PC-9 (cell line): ENCODE measurements at regions not wholly inside any gene's neighbourhood (a gene's known extent, or its start where the extent isn't known, plus 50 kb on each side); places are given as distances from the start of the nearest gene placed in this dataset.

Experiments
- BruUV-seq: library from RNA; stranded (reverse); fragments of 400-500 nt; replicated peaks from 2 replicates; lab custom pipeline; 2021; lab: Mats Ljungman, UMichigan
- CTCF ChIA-PET: fragments of 300-600 bp; sonication (Branson Sonifier 250); formaldehyde crosslinking; loops from one replicate; lab custom pipeline; 2022; ENCODE audit warnings: antibody characterized with exemption; lab: Charles Lee
- POLR2A ChIA-PET: fragments of 300-600 bp; sonication (Branson Sonifier 250); formaldehyde crosslinking; loops from one replicate; lab custom pipeline; 2022; ENCODE audit warnings: antibody characterized with exemption; ENCODE audit not compliant: unreplicated experiment; lab: Charles Lee
- DNase-seq, 2 experiments: peaks; one replicate each; pipeline versions ENCODE4 v3.0.0 to v3.0.0-alpha.2; 2015 to 2022; ENCODE audit warnings: mixed read lengths in 1 of 2
- H2AFZ ChIP-seq: fragments of 200-600 bp; sonication (generic); 2 replicates; pipeline ENCODE4 v1.8.1; 2017; ENCODE audit warnings: antibody characterized with exemption
- H3F3A ChIP-seq: fragments of 200-600 bp; sonication (generic); 2 replicates; pipeline ENCODE4 v1.8.1; 2017; ENCODE audit warnings: antibody characterized with exemption, mild to moderate bottlenecking, low read depth; ENCODE audit not compliant: insufficient read depth
- H3K27ac ChIP-seq: fragments of 200-600 bp; sonication (generic); 2 replicates; pipeline ENCODE4 v1.6.1; 2016; ENCODE audit warnings: mixed run types
- H3K27me3 ChIP-seq: fragments of 200-600 bp; sonication (generic); 2 replicates; pipeline ENCODE4 v1.6.1; 2016; ENCODE audit warnings: low read depth, mixed run types; ENCODE audit not compliant: insufficient read depth
- H3K36me3 ChIP-seq: fragments of 200-600 bp; sonication (generic); 2 replicates; pipeline ENCODE4 v1.6.1; 2016; ENCODE audit warnings: low read depth, mixed run types
- H3K4me1 ChIP-seq: fragments of 200-600 bp; sonication (generic); replicated peaks from 2 replicates; pipeline ENCODE4 v1.6.1; 2016; ENCODE audit warnings: mixed run types; ENCODE audit not compliant: insufficient read depth
- H3K4me2 ChIP-seq: fragments of 200-600 bp; sonication (generic); 2 replicates; pipeline ENCODE4 v1.6.1; 2017; ENCODE audit warnings: mixed run types
- H3K4me3 ChIP-seq: fragments of 200-600 bp; sonication (generic); 2 replicates; pipeline ENCODE4 v1.6.1; 2016; ENCODE audit warnings: mixed run types
- H3K79me2 ChIP-seq: fragments of 200-600 bp; sonication (generic); 2 replicates; pipeline ENCODE4 v1.6.1; 2017; ENCODE audit warnings: low read depth, mixed run types
- H3K9me2 ChIP-seq: fragments of 200-600 bp; sonication (generic); 2 replicates; pipeline ENCODE4 v1.8.1; 2017; ENCODE audit warnings: mild to moderate bottlenecking; ENCODE audit not compliant: insufficient read depth
- H3K9me3 ChIP-seq: fragments of 200-600 bp; sonication (generic); 2 replicates; pipeline ENCODE4 v1.8.1; 2016; ENCODE audit warnings: low read depth; ENCODE audit not compliant: insufficient read depth
- H4K20me1 ChIP-seq: fragments of 200-600 bp; sonication (generic); 2 replicates; pipeline ENCODE4 v1.8.1; 2017; ENCODE audit not compliant: insufficient read depth
- CTCF ChIP-seq: fragments of 200-600 bp; sonication (generic); conservative IDR thresholded peaks from 2 replicates; pipeline ENCODE4 v1.6.1; 2017; ENCODE audit warnings: mixed run types, antibody characterized with exemption, mild to moderate bottlenecking, moderate library complexity
- EZH2 ChIP-seq: fragments of 200-600 bp; sonication (generic); IDR thresholded peaks from 2 replicates; pipeline ENCODE4 v1.8.0; 2017; ENCODE audit warnings: antibody characterized with exemption, low read depth
- intact Hi-C: fragments of 100-400 bp; cut with micrococcal nuclease; formaldehyde crosslinking; loops from one replicate; pipeline ENCODE4 v1.10.0; 2022; ENCODE audit not compliant: unreplicated experiment

GRCh38 chr12:25784669-25785068 lies 173.8 kb upstream of the RASSF8 start:
- no peaks in the 10 kb centered on the region for H3K4me1 ChIP-seq
- H3K9me2 ChIP-seq = no peaks in the 10 kb centered on the region
- no peaks in the 10 kb centered on the region for H3K79me2 ChIP-seq
- no peaks in the 10 kb centered on the region for H3K27me3 ChIP-seq
- DNase-seq = no peak
- H3K4me2 ChIP-seq = no peak overlapping the region
- H3K27ac ChIP-seq = no peak overlapping the region
- ChIA-PET POLR2A (no interaction called here), CTCF (no interaction called here)
- H3K36me3 ChIP-seq = no peaks in the 10 kb centered on the region
- intact Hi-C loops = no loop called here
- no peak for TF ChIP-seq EZH2
- TF ChIP-seq CTCF = no peak
- H3K4me3 ChIP-seq = no peak overlapping the region
- H3F3A ChIP-seq = no peaks in the 10 kb centered on the region
- H4K20me1 ChIP-seq = no peaks in the 10 kb centered on the region
- H3K9me3 ChIP-seq = no peaks in the 10 kb centered on the region
- H2AFZ ChIP-seq = no peak overlapping the region
- no TSS peak for BruUV-seq

- H3K4me2 ChIP-seq = no peak overlapping the region
- H3K4me1 ChIP-seq = no peaks in the 10 kb centered on the region
- DNase-seq = no peak
- no peak overlapping the region for H3K4me3 ChIP-seq
- TF ChIP-seq CTCF = no peak
- no peak for TF ChIP-seq EZH2
- intact Hi-C loops = no loop called here
- no peak overlapping the region for H3K27ac ChIP-seq
- H3K9me3 ChIP-seq = no peaks in the 10 kb centered on the region
- H3K9me2 ChIP-seq = no peaks in the 10 kb centered on the region
- BruUV-seq = no TSS peak
- no peaks in the 10 kb centered on the region for H3K36me3 ChIP-seq
- ChIA-PET CTCF (no interaction called here), POLR2A (no interaction called here)
- H3K27me3 ChIP-seq = no peaks in the 10 kb centered on the region
- no peaks in the 10 kb centered on the region for H4K20me1 ChIP-seq
- no peaks in the 10 kb centered on the region for H3K79me2 ChIP-seq
- H2AFZ ChIP-seq = no peak overlapping the region
- no peaks in the 10 kb centered on the region for H3F3A ChIP-seq
Observed at GRCh38 chr12:25785134-25785533, 173.3 kb upstream of the RASSF8 start.

GRCh38 chr12:25787701-25788100 lies 170.8 kb upstream of the RASSF8 start:
- TF ChIP-seq CTCF (no peak), EZH2 (no peak)
- DNase-seq = no peak
- H3K4me1 ChIP-seq = no peaks in the 10 kb centered on the region; the same call in 1 of the 2 replicates
- no peak overlapping the region for H3K4me2 ChIP-seq
- no peaks in the 10 kb centered on the region for H3K9me2 ChIP-seq
- no peak overlapping the region for H3K27ac ChIP-seq
- intact Hi-C loops = no loop called here
- no peaks in the 10 kb centered on the region for H3K27me3 ChIP-seq
- ChIA-PET CTCF (no interaction called here), POLR2A (no interaction called here)
- BruUV-seq = no TSS peak
- no peak overlapping the region for H2AFZ ChIP-seq
- H4K20me1 ChIP-seq = no peaks in the 10 kb centered on the region
- no peaks in the 10 kb centered on the region for H3K79me2 ChIP-seq
- H3F3A ChIP-seq = no peaks in the 10 kb centered on the region
- no peaks in the 10 kb centered on the region for H3K36me3 ChIP-seq
- no peak overlapping the region for H3K4me3 ChIP-seq
- no peaks in the 10 kb centered on the region for H3K9me3 ChIP-seq
